ENCODE measurements at regions not wholly inside any gene's neighbourhood (a gene's known extent, or its start where the extent isn't known, plus 50 kb on each side); places are given as distances from the start of the nearest gene placed in this dataset.

GRCh38 chr12:34388636-34389377 lies 366.5 kb downstream of the ALG10 start:
- H2BK12ac ChIP-seq (ENCODE audit: low read length in 2 of 2) = no peak overlapping the region
- H3K23ac ChIP-seq (ENCODE audit: low read length in 2 of 2) = no peak overlapping the region
- H3K9ac ChIP-seq (ENCODE audit: low read length) = no peak overlapping the region
- no peak overlapping the region for H3K4me3 ChIP-seq (ENCODE audit: insufficient read depth in 1 of 2, low read depth in 1 of 2, low read length in 2 of 2)
- no peak overlapping the region for H3K14ac ChIP-seq (ENCODE audit: low read length in 2 of 2)
- no peak overlapping the region for H3K27ac ChIP-seq (ENCODE audit: low read length, poor library complexity, severe bottlenecking)
- no peaks in the 10 kb centered on the region for H3K36me3 ChIP-seq (ENCODE audit: control insufficient read depth in 1 of 2, insufficient read depth in 2 of 2, low read depth in 1 of 2, low read length in 2 of 2)
- no peaks in the 10 kb centered on the region for H3K27me3 ChIP-seq (ENCODE audit: control insufficient read depth in 1 of 2, insufficient read depth in 1 of 2, low read length in 2 of 2)
- 43% methylated on average over 14 of the region's 14 CpGs for WGBS
- no peaks in the 10 kb centered on the region for H3K9me3 ChIP-seq (ENCODE audit: control insufficient read depth, low read length)
- no peak overlapping the region for H3K4ac ChIP-seq (ENCODE audit: low read depth in 1 of 2, low read length in 2 of 2)
- H2AK5ac ChIP-seq (ENCODE audit: low read length, severe bottlenecking) = no peak overlapping the region
- DNase-seq = no peak
- H2BK5ac ChIP-seq (ENCODE audit: low read depth, low read length, poor library complexity, severe bottlenecking) = no peak overlapping the region
- no peaks in the 10 kb centered on the region for H3K79me1 ChIP-seq (replicated peaks; ENCODE audit: low read length, poor library complexity, severe bottlenecking)
- H2AFZ ChIP-seq (ENCODE audit: low read depth, low read length) = no peak overlapping the region
- H4K8ac ChIP-seq (ENCODE audit: low read length) = no peak overlapping the region
- no peak overlapping the region for H3K18ac ChIP-seq (ENCODE audit: low read depth in 1 of 2, low read length in 2 of 2)
- no peak overlapping the region for H3K4me2 ChIP-seq (ENCODE audit: low read length, poor library complexity, severe bottlenecking)
- H4K91ac ChIP-seq (ENCODE audit: low read length) = no peak overlapping the region
- H3K4me1 ChIP-seq (ENCODE audit: control insufficient read depth, insufficient read depth, low read depth, low read length) = no peaks in the 10 kb centered on the region
- H2BK120ac ChIP-seq (ENCODE audit: low read depth, low read length) = no peak overlapping the region
- no peak overlapping the region for H2BK15ac ChIP-seq (ENCODE audit: low read depth, poor library complexity, severe bottlenecking)

GRCh38 chr12:34389378-34390170 lies 367.3 kb downstream of the ALG10 start:
- Histone ChIP-seq H3K14ac (ENCODE audit: low read length in 2 of 2) (no peak overlapping the region), H3K79me1 (replicated peaks; ENCODE audit: low read length, poor library complexity, severe bottlenecking) (no peaks in the 10 kb centered on the region), H3K9me3 (ENCODE audit: control insufficient read depth, low read length) (no peaks in the 10 kb centered on the region), H3K4me3 (ENCODE audit: insufficient read depth in 1 of 2, low read depth in 1 of 2, low read length in 2 of 2) (no peak overlapping the region), H3K27ac (ENCODE audit: low read length, poor library complexity, severe bottlenecking) (no peak overlapping the region), H3K36me3 (ENCODE audit: control insufficient read depth in 1 of 2, insufficient read depth in 2 of 2, low read depth in 1 of 2, low read length in 2 of 2) (no peaks in the 10 kb centered on the region), H3K27me3 (ENCODE audit: control insufficient read depth in 1 of 2, insufficient read depth in 1 of 2, low read length in 2 of 2) (no peaks in the 10 kb centered on the region), H2BK15ac (ENCODE audit: low read depth, poor library complexity, severe bottlenecking) (no peak overlapping the region), H2AK5ac (ENCODE audit: low read length, severe bottlenecking) (no peak overlapping the region), H4K8ac (ENCODE audit: low read length) (no peak overlapping the region), H2AFZ (ENCODE audit: low read depth, low read length) (no peak overlapping the region), H4K91ac (ENCODE audit: low read length) (no peak overlapping the region), H2BK120ac (ENCODE audit: low read depth, low read length) (no peak overlapping the region), H3K4me2 (ENCODE audit: low read length, poor library complexity, severe bottlenecking) (no peak overlapping the region), H3K4me1 (ENCODE audit: control insufficient read depth, insufficient read depth, low read depth, low read length) (no peaks in the 10 kb centered on the region), H3K18ac (ENCODE audit: low read depth in 1 of 2, low read length in 2 of 2) (no peak overlapping the region), H2BK12ac (ENCODE audit: low read length in 2 of 2) (no peak overlapping the region), H3K23ac (ENCODE audit: low read length in 2 of 2) (no peak overlapping the region), H2BK5ac (ENCODE audit: low read depth, low read length, poor library complexity, severe bottlenecking) (no peak overlapping the region), H3K4ac (ENCODE audit: low read depth in 1 of 2, low read length in 2 of 2) (no peak overlapping the region), H3K9ac (ENCODE audit: low read length) (no peak overlapping the region)
- DNase-seq = no peak
- 64% methylated on average over 26 of the region's 26 CpGs for WGBS

- H3K4me2 ChIP-seq (ENCODE audit: low read length, poor library complexity, severe bottlenecking) = no peak overlapping the region
- no peaks in the 10 kb centered on the region for H3K79me1 ChIP-seq (replicated peaks; ENCODE audit: low read length, poor library complexity, severe bottlenecking)
- H3K4me1 ChIP-seq (ENCODE audit: control insufficient read depth, insufficient read depth, low read depth, low read length) = no peaks in the 10 kb centered on the region
- no peak overlapping the region for H3K18ac ChIP-seq (ENCODE audit: low read depth in 1 of 2, low read length in 2 of 2)
- no peaks in the 10 kb centered on the region for H3K27me3 ChIP-seq (ENCODE audit: control insufficient read depth in 1 of 2, insufficient read depth in 1 of 2, low read length in 2 of 2)
- no peak overlapping the region for H2AFZ ChIP-seq (ENCODE audit: low read depth, low read length)
- H3K4ac ChIP-seq (ENCODE audit: low read depth in 1 of 2, low read length in 2 of 2) = no peak overlapping the region
- no peak overlapping the region for H3K23ac ChIP-seq (ENCODE audit: low read length in 2 of 2)
- H2BK12ac ChIP-seq (ENCODE audit: low read length in 2 of 2) = no peak overlapping the region
- no peak overlapping the region for H2AK5ac ChIP-seq (ENCODE audit: low read length, severe bottlenecking)
- H3K4me3 ChIP-seq (ENCODE audit: insufficient read depth in 1 of 2, low read depth in 1 of 2, low read length in 2 of 2) = peak overlapping the region in 1 of 2 experiments; percentile 7
- no peaks in the 10 kb centered on the region for H3K9me3 ChIP-seq (ENCODE audit: control insufficient read depth, low read length)
- WGBS = 71% methylated on average over 17 of the region's 17 CpGs
- H4K8ac ChIP-seq (ENCODE audit: low read length) = no peak overlapping the region
- H3K27ac ChIP-seq (ENCODE audit: low read length, poor library complexity, severe bottlenecking) = no peak overlapping the region
- no peak overlapping the region for H2BK15ac ChIP-seq (ENCODE audit: low read depth, poor library complexity, severe bottlenecking)
- no peak overlapping the region for H2BK120ac ChIP-seq (ENCODE audit: low read depth, low read length)
- no peak overlapping the region for H4K91ac ChIP-seq (ENCODE audit: low read length)
- H3K36me3 ChIP-seq (ENCODE audit: control insufficient read depth in 1 of 2, insufficient read depth in 2 of 2, low read depth in 1 of 2, low read length in 2 of 2) = no peaks in the 10 kb centered on the region
- H2BK5ac ChIP-seq (ENCODE audit: low read depth, low read length, poor library complexity, severe bottlenecking) = no peak overlapping the region
- H3K14ac ChIP-seq (ENCODE audit: low read length in 2 of 2) = no peak overlapping the region
- DNase-seq = no peak
- no peak overlapping the region for H3K9ac ChIP-seq (ENCODE audit: low read length)
Observed at GRCh38 chr12:34390171-34390841, 368.0 kb downstream of the ALG10 start.
